Endodermal cell (in vitro differentiated cells): ENCODE measurements at regions not wholly inside any gene's neighbourhood (a gene's known extent, or its start where the extent isn't known, plus 50 kb on each side); places are given as distances from the start of the nearest gene placed in this dataset.

Experiments used
- DNase-seq: peaks from one replicate; pipeline ENCODE4 v3.0.0-alpha.2; 2017
- H3K27ac ChIP-seq: 2 replicates; pipeline ENCODE4 v1.5.1; 2013; ENCODE audit warnings: mild to moderate bottlenecking, low read depth, low read length, moderate library complexity
- H3K27me3 ChIP-seq: 2 replicates; pipeline ENCODE4 v1.6.1; 2013; ENCODE audit warnings: mild to moderate bottlenecking, low read length, moderate library complexity; ENCODE audit not compliant: insufficient read depth, control insufficient read depth, poor library complexity, severe bottlenecking
- H3K36me3 ChIP-seq: 2 replicates; pipeline ENCODE4 v1.7.0; 2013; ENCODE audit warnings: mild to moderate bottlenecking, low read length, moderate library complexity; ENCODE audit not compliant: control insufficient read depth, insufficient read depth
- H3K4me1 ChIP-seq: one replicate; pipeline ENCODE4 v1.7.0; 2013; ENCODE audit warnings: low read length; ENCODE audit not compliant: control insufficient read depth, insufficient read depth
- H3K4me3 ChIP-seq: 2 replicates; pipeline ENCODE4 v1.5.1; 2013; ENCODE audit warnings: mild to moderate bottlenecking, low read length, moderate library complexity
- H3K9ac ChIP-seq: 2 replicates; pipeline ENCODE4 v1.6.1; 2013; ENCODE audit warnings: mild to moderate bottlenecking, low read length, moderate library complexity; ENCODE audit not compliant: poor library complexity, severe bottlenecking; ENCODE audit errors: extremely low read depth
- H3K9me3 ChIP-seq: 2 replicates; pipeline ENCODE4 v1.6.1; 2013; ENCODE audit warnings: mild to moderate bottlenecking, low read length, moderate library complexity; ENCODE audit not compliant: control insufficient read depth
- H3K27ac Mint-ChIP-seq: 2 replicates; pipeline ENCODE4 v1.8.0; 2020; ENCODE audit warnings: mixed read lengths
- H3K27me3 Mint-ChIP-seq: 2 replicates; pipeline ENCODE4 v1.8.0; 2021; ENCODE audit warnings: mild to moderate bottlenecking, mixed read lengths; ENCODE audit not compliant: insufficient read depth
- H3K36me3 Mint-ChIP-seq: 2 replicates; pipeline ENCODE4 v1.8.0; 2020; ENCODE audit warnings: low read depth, mixed read lengths
- H3K4me1 Mint-ChIP-seq: 2 replicates; pipeline ENCODE4 v1.8.0; 2020; ENCODE audit warnings: mixed read lengths
- H3K4me3 Mint-ChIP-seq: 2 replicates; pipeline ENCODE4 v1.8.0; 2020; ENCODE audit warnings: mild to moderate bottlenecking, moderate library complexity, mixed read lengths
- H3K9me3 Mint-ChIP-seq: 2 replicates; pipeline ENCODE4 v1.8.0; 2020; ENCODE audit warnings: mild to moderate bottlenecking, mixed read lengths
- WGBS, 2 experiments: methylation state at CpG; one replicate each; pipeline versions ENCODE4 v1.1.5 to v1.1.7; 2013; ENCODE audit warnings: missing lambda C conversion rate in 2 of 2, mixed read lengths in 1 of 2; ENCODE audit not compliant: insufficient coverage in 1 of 2, insufficient read length in 1 of 2; 5-methylcytosine and 5-hydroxymethylcytosine counted together
- TF ChIP-seq, protein P1 (sequence below): fragments of 200-600 bp; sonication (generic); conservative IDR thresholded peaks from 2 replicates; pipeline ENCODE4 v1.5.0; 2021; ENCODE audit warnings: antibody characterized with exemption, mild to moderate bottlenecking

- WGBS, 2 experiments = 85 to 100% methylated on average over 2 of the region's 2 CpGs
- Histone ChIP-seq H3K4me1 (no peaks in the 10 kb centered on the region), H3K9ac (no peak overlapping the region), H3K9me3 (no peaks in the 10 kb centered on the region), H3K4me3 (no peak overlapping the region), H3K27ac (no peak overlapping the region), H3K36me3 (no peaks in the 10 kb centered on the region), H3K27me3 (no peaks in the 10 kb centered on the region)
- TF ChIP-seq, protein P1, sequence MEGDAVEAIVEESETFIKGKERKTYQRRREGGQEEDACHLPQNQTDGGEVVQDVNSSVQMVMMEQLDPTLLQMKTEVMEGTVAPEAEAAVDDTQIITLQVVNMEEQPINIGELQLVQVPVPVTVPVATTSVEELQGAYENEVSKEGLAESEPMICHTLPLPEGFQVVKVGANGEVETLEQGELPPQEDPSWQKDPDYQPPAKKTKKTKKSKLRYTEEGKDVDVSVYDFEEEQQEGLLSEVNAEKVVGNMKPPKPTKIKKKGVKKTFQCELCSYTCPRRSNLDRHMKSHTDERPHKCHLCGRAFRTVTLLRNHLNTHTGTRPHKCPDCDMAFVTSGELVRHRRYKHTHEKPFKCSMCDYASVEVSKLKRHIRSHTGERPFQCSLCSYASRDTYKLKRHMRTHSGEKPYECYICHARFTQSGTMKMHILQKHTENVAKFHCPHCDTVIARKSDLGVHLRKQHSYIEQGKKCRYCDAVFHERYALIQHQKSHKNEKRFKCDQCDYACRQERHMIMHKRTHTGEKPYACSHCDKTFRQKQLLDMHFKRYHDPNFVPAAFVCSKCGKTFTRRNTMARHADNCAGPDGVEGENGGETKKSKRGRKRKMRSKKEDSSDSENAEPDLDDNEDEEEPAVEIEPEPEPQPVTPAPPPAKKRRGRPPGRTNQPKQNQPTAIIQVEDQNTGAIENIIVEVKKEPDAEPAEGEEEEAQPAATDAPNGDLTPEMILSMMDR = no peak
- Mint-ChIP-seq H3K36me3 (no peaks in the 10 kb centered on the region), H3K9me3 (no peaks in the 10 kb centered on the region), H3K4me3 (no peak overlapping the region), H3K27me3 (peaks cover 3% of the 10 kb centered on the region), H3K4me1 (peaks cover 7% of the 10 kb centered on the region), H3K27ac (no peak overlapping the region)
- no peak for DNase-seq
Measured at GRCh38 chr16:5789033-5789432, 691.4 kb upstream of the EEF2KMT start.

GRCh38 chr16:5781436-5781835 lies 683.8 kb upstream of the EEF2KMT start:
- Mint-ChIP-seq H3K36me3 (no peaks in the 10 kb centered on the region), H3K4me3 (no peak overlapping the region), H3K27ac (no peak overlapping the region), H3K4me1 (no peaks in the 10 kb centered on the region), H3K9me3 (no peaks in the 10 kb centered on the region), H3K27me3 (peaks cover 3% of the 10 kb centered on the region)
- H3K9ac ChIP-seq = no peak overlapping the region
- DNase-seq = no peak
- H3K36me3 ChIP-seq = no peaks in the 10 kb centered on the region
- no peak overlapping the region for H3K4me3 ChIP-seq
- TF ChIP-seq, protein P1 = no peak
- no peak overlapping the region for H3K27ac ChIP-seq
- H3K9me3 ChIP-seq = no peaks in the 10 kb centered on the region
- no peaks in the 10 kb centered on the region for H3K27me3 ChIP-seq
- no peaks in the 10 kb centered on the region for H3K4me1 ChIP-seq
- 95 to 98% methylated on average over 4 of the region's 4 CpGs for WGBS, 2 experiments

GRCh38 chr16:5776876-5777275 lies 679.3 kb upstream of the EEF2KMT start:
- Mint-ChIP-seq H3K27ac (no peak overlapping the region), H3K36me3 (no peaks in the 10 kb centered on the region), H3K27me3 (no peaks in the 10 kb centered on the region), H3K9me3 (no peaks in the 10 kb centered on the region), H3K4me1 (no peaks in the 10 kb centered on the region), H3K4me3 (no peak overlapping the region)
- 75% methylated on average over 2 of the region's 2 CpGs; no CpG with 5 or more reads in 1 of the 2 experiments for WGBS, 2 experiments
- Histone ChIP-seq H3K36me3 (no peaks in the 10 kb centered on the region), H3K4me1 (no peaks in the 10 kb centered on the region), H3K4me3 (no peak overlapping the region), H3K27ac (no peak overlapping the region), H3K9me3 (no peaks in the 10 kb centered on the region), H3K9ac (no peak overlapping the region), H3K27me3 (no peaks in the 10 kb centered on the region)
- no peak for DNase-seq
- TF ChIP-seq, protein P1 = no peak
